ENCODE measurements at regions not wholly inside any gene's neighbourhood (a gene's known extent, or its start where the extent isn't known, plus 50 kb on each side); places are given as distances from the start of the nearest gene placed in this dataset.
A peak's percentile ranks its signal among the peaks of the same experiment; 100 is the strongest.

GRCh38 chr13:111429064-111429558, 108.7 kb downstream of the TEX29 start:
- H3K4me3 ChIP-seq (ENCODE audit: low read length, poor library complexity, severe bottlenecking) = no peak overlapping the region
- H3K9me2 ChIP-seq (replicated peaks; ENCODE audit: low read depth, low read length) = no peaks in the 10 kb centered on the region
- no peak overlapping the region for H3K4me2 ChIP-seq (ENCODE audit: low read depth, low read length, poor library complexity, severe bottlenecking)
- no peaks in the 10 kb centered on the region for H3F3A ChIP-seq (ENCODE audit: low read depth)
- H3K9ac ChIP-seq (ENCODE audit: low read depth, low read length, poor library complexity, severe bottlenecking) = no peak overlapping the region
- H2AFZ ChIP-seq (ENCODE audit: low read length) = no peak overlapping the region
- H3K9me3 ChIP-seq (ENCODE audit: insufficient read depth, low read depth, low read length) = no peaks in the 10 kb centered on the region
- no peaks in the 10 kb centered on the region for H3K4me1 ChIP-seq (ENCODE audit: insufficient read depth, low read length, poor library complexity, severe bottlenecking)
- H3K79me2 ChIP-seq (ENCODE audit: insufficient read depth, low read length) = no peaks in the 10 kb centered on the region
- H3K27me3 ChIP-seq (ENCODE audit: insufficient read depth, low read length, poor library complexity, severe bottlenecking) = no peaks in the 10 kb centered on the region
- no peaks in the 10 kb centered on the region for H3K36me3 ChIP-seq (ENCODE audit: insufficient read depth, low read length)
- TF ChIP-seq CTCF (conservative IDR thresholded peaks at IDR 0.05; ENCODE audit: low read length) (peak; percentile 61), EZH2phosphoT487 (IDR thresholded peaks at IDR 0.05; ENCODE audit: borderline replicate concordance) (no peak)
- H4K20me1 ChIP-seq (ENCODE audit: insufficient read depth, low read length, poor library complexity, severe bottlenecking) = no peaks in the 10 kb centered on the region

- no peaks in the 10 kb centered on the region for H3K36me3 ChIP-seq (ENCODE audit: insufficient read depth, low read length)
- H3K79me2 ChIP-seq (ENCODE audit: insufficient read depth, low read length) = no peaks in the 10 kb centered on the region
- H2AFZ ChIP-seq (ENCODE audit: low read length) = no peak overlapping the region
- H3K9me2 ChIP-seq (replicated peaks; ENCODE audit: low read depth, low read length) = no peaks in the 10 kb centered on the region
- H3K4me2 ChIP-seq (ENCODE audit: low read depth, low read length, poor library complexity, severe bottlenecking) = no peak overlapping the region
- H3K9me3 ChIP-seq (ENCODE audit: insufficient read depth, low read depth, low read length) = no peaks in the 10 kb centered on the region
- no peaks in the 10 kb centered on the region for H3K27me3 ChIP-seq (ENCODE audit: insufficient read depth, low read length, poor library complexity, severe bottlenecking)
- TF ChIP-seq CTCF (conservative IDR thresholded peaks at IDR 0.05; ENCODE audit: low read length) (no peak), EZH2phosphoT487 (IDR thresholded peaks at IDR 0.05; ENCODE audit: borderline replicate concordance) (no peak)
- no peaks in the 10 kb centered on the region for H3F3A ChIP-seq (ENCODE audit: low read depth)
- H3K4me3 ChIP-seq (ENCODE audit: low read length, poor library complexity, severe bottlenecking) = no peak overlapping the region
- H3K4me1 ChIP-seq (ENCODE audit: insufficient read depth, low read length, poor library complexity, severe bottlenecking) = no peaks in the 10 kb centered on the region
- no peak overlapping the region for H3K9ac ChIP-seq (ENCODE audit: low read depth, low read length, poor library complexity, severe bottlenecking)
- H4K20me1 ChIP-seq (ENCODE audit: insufficient read depth, low read length, poor library complexity, severe bottlenecking) = no peaks in the 10 kb centered on the region
Observed at GRCh38 chr13:111431206-111431605, 110.8 kb downstream of the TEX29 start.

- Histone ChIP-seq H3F3A (ENCODE audit: low read depth) (no peaks in the 10 kb centered on the region), H3K9ac (ENCODE audit: low read depth, low read length, poor library complexity, severe bottlenecking) (no peak overlapping the region), H3K4me1 (ENCODE audit: insufficient read depth, low read length, poor library complexity, severe bottlenecking) (no peaks in the 10 kb centered on the region), H4K20me1 (ENCODE audit: insufficient read depth, low read length, poor library complexity, severe bottlenecking) (no peaks in the 10 kb centered on the region), H3K4me2 (ENCODE audit: low read depth, low read length, poor library complexity, severe bottlenecking) (no peak overlapping the region), H3K36me3 (ENCODE audit: insufficient read depth, low read length) (no peaks in the 10 kb centered on the region), H2AFZ (ENCODE audit: low read length) (no peak overlapping the region), H3K9me3 (ENCODE audit: insufficient read depth, low read depth, low read length) (no peaks in the 10 kb centered on the region), H3K79me2 (ENCODE audit: insufficient read depth, low read length) (no peaks in the 10 kb centered on the region), H3K27me3 (ENCODE audit: insufficient read depth, low read length, poor library complexity, severe bottlenecking) (no peaks in the 10 kb centered on the region), H3K9me2 (replicated peaks; ENCODE audit: low read depth, low read length) (no peaks in the 10 kb centered on the region), H3K4me3 (ENCODE audit: low read length, poor library complexity, severe bottlenecking) (no peak overlapping the region)
- no peak for TF ChIP-seq EZH2phosphoT487 (IDR thresholded peaks at IDR 0.05; ENCODE audit: borderline replicate concordance)
- no peak for TF ChIP-seq CTCF (conservative IDR thresholded peaks at IDR 0.05; ENCODE audit: low read length)
Observed at GRCh38 chr13:111434578-111435159, 114.2 kb downstream of the TEX29 start.

All from Loucy (cell line).